SU-DHL-6 (cell line): ENCODE measurements at regions not wholly inside any gene's neighbourhood (a gene's known extent, or its start where the extent isn't known, plus 50 kb on each side); places are given as distances from the start of the nearest gene placed in this dataset.

ENCODE experiments used
- H2AFZ ChIP-seq: fragments of 200-600 bp; sonication (generic); 2 replicates; pipeline ENCODE4 v1.6.1; 2014; ENCODE audit warnings: low read depth, mild to moderate bottlenecking, moderate library complexity, mixed read lengths, antibody characterized with exemption, low read length; ENCODE audit not compliant: severe bottlenecking
- H3F3A ChIP-seq: fragments of 200-600 bp; shearing (Covaris generic); 2 replicates; pipeline ENCODE4 v1.6.0; 2016; ENCODE audit warnings: antibody characterized with exemption, mild to moderate bottlenecking; ENCODE audit not compliant: insufficient read depth
- H3K27ac ChIP-seq: fragments of 200-600 bp; sonication (generic); 2 replicates; pipeline ENCODE4 v1.5.1; 2016; ENCODE audit warnings: low read depth, mild to moderate bottlenecking, low read length, moderate library complexity, mixed read lengths
- H3K27me3 ChIP-seq: fragments of 200-600 bp; sonication (generic), shearing (Covaris generic); 2 replicates; pipeline ENCODE4 v1.6.0; 2014; ENCODE audit warnings: mild to moderate bottlenecking, low read length
- H3K36me3 ChIP-seq: fragments of 200-600 bp; sonication (generic); 2 replicates; pipeline ENCODE4 v1.6.1; 2014; ENCODE audit warnings: mild to moderate bottlenecking, low read length, mixed read lengths
- H3K4me2 ChIP-seq: fragments of 300-600, 200-600 bp; shearing (Covaris generic), sonication (generic); 2 replicates; pipeline ENCODE4 v1.6.0; 2014; ENCODE audit warnings: low read length, low read depth, mild to moderate bottlenecking; ENCODE audit not compliant: poor library complexity, severe bottlenecking
- H3K4me3 ChIP-seq: fragments of 200-600 bp; sonication (generic); 2 replicates; pipeline ENCODE4 v1.5.1; 2014; ENCODE audit warnings: antibody characterized with exemption, low read length, mild to moderate bottlenecking, mixed read lengths; ENCODE audit not compliant: insufficient read depth, poor library complexity, severe bottlenecking
- H3K79me2 ChIP-seq: fragments of 200-600 bp; sonication (generic); 2 replicates; pipeline ENCODE4 v1.6.1; 2014; ENCODE audit warnings: mild to moderate bottlenecking, low read length, moderate library complexity; ENCODE audit not compliant: insufficient read depth
- H3K9ac ChIP-seq: fragments of 200-600 bp; sonication (generic); 2 replicates; pipeline ENCODE4 v1.7.0; 2014; ENCODE audit warnings: mild to moderate bottlenecking, low read length
- H3K9me2 ChIP-seq: fragments of 200-600 bp; sonication (generic); replicated peaks from 2 replicates; pipeline ENCODE4 v1.6.1; 2014; ENCODE audit warnings: low read length; ENCODE audit not compliant: insufficient read depth
- H3K9me3 ChIP-seq: fragments of 200-600 bp; sonication (generic); 2 replicates; pipeline ENCODE4 v1.6.1; 2014; ENCODE audit warnings: low read length, mixed read lengths; ENCODE audit not compliant: insufficient read depth
- H4K20me1 ChIP-seq: fragments of 200-600 bp; sonication (generic); 2 replicates; pipeline ENCODE4 v1.6.1; 2014; ENCODE audit warnings: low read depth, mild to moderate bottlenecking, antibody characterized with exemption, low read length, moderate library complexity, mixed read lengths
- EZH2phosphoT487 ChIP-seq: fragments of 200-600 bp; sonication (generic), shearing (Covaris generic); conservative IDR thresholded peaks from 2 replicates; pipeline ENCODE4 v1.6.1; 2018; ENCODE audit warnings: mild to moderate bottlenecking, antibody characterized with exemption, low read length, moderate library complexity, mixed read lengths
- TF ChIP-seq, protein P1 (sequence below): fragments of 200-600 bp; sonication (generic); IDR thresholded peaks from one replicate; pipeline ENCODE4 v1.5.1; 2017; ENCODE audit warnings: antibody characterized with exemption, mild to moderate bottlenecking, low read length, moderate library complexity; ENCODE audit not compliant: insufficient read depth, poor library complexity, severe bottlenecking

DNA sequence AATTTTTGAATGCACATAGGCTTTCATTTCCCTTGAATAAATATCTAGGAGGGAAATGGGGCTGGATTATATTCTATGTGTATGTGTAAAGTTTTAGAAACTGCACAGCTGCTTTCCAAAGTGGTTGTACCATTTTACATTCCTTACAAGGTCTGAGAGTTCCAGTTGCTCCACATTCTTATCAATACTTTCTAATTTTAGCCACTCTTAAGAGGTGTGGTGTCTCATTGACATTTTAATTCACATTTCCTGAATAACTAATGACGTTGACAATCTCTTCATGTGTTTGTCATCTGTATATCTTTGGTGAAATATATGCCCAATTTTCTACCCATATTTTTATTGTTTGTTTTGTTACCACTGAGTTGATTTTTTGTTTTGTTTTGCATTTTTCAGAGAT is 74.6 kb upstream of the VASH1 start:
- Histone ChIP-seq H3K27me3 (no peaks in the 10 kb centered on the region; the same call in 1 of the 2 replicates), H3K79me2 (no peaks in the 10 kb centered on the region), H3K9ac (no peak overlapping the region), H4K20me1 (no peaks in the 10 kb centered on the region), H3K9me2 (no peaks in the 10 kb centered on the region), H3F3A (no peaks in the 10 kb centered on the region), H3K36me3 (no peaks in the 10 kb centered on the region; the same call in 1 of the 2 replicates), H3K4me3 (no peak overlapping the region), H3K4me2 (no peak overlapping the region), H3K27ac (no peak overlapping the region), H3K9me3 (no peaks in the 10 kb centered on the region), H2AFZ (no peak overlapping the region)
- no peak for TF ChIP-seq EZH2phosphoT487
- TF ChIP-seq, protein P1, sequence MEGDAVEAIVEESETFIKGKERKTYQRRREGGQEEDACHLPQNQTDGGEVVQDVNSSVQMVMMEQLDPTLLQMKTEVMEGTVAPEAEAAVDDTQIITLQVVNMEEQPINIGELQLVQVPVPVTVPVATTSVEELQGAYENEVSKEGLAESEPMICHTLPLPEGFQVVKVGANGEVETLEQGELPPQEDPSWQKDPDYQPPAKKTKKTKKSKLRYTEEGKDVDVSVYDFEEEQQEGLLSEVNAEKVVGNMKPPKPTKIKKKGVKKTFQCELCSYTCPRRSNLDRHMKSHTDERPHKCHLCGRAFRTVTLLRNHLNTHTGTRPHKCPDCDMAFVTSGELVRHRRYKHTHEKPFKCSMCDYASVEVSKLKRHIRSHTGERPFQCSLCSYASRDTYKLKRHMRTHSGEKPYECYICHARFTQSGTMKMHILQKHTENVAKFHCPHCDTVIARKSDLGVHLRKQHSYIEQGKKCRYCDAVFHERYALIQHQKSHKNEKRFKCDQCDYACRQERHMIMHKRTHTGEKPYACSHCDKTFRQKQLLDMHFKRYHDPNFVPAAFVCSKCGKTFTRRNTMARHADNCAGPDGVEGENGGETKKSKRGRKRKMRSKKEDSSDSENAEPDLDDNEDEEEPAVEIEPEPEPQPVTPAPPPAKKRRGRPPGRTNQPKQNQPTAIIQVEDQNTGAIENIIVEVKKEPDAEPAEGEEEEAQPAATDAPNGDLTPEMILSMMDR, result no peak

DNA sequence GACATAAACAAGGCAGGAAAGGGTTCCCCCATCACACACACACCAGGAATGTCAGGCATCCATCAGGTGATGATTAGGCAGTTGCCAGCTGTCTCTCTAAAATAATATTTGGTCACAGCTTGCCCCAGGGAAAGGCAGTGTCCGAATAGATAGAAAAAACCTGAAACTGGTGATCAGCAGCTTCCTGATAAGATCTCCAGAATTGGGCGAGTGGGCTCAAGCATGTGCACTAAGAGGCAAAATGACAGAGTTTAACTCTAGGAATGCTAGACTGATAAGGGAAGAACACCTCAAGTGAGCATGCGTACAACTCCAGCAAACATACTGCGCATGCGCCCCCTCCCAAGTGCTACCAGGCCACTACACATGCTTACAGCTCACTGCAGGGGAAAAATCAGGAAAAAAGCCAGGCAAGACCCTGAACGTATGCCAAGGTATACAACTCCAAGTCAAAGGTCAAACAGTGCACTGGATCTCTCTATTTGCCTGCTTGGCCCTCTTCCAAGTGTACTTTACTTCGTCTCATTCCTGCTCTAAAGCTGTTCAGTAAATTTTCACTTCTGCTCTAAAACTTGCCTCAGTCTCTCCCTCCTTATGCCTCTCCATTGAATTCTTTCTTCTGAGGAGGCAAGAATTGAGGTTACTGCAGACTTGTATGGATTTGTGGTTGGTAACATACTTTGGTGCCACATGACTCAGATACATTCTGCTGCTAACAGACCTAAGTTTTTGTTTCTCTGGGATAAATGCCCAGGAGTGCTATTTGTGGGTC is 73.5 kb upstream of the VASH1 start:
- H3K79me2 ChIP-seq, result no peaks in the 10 kb centered on the region

DNA sequence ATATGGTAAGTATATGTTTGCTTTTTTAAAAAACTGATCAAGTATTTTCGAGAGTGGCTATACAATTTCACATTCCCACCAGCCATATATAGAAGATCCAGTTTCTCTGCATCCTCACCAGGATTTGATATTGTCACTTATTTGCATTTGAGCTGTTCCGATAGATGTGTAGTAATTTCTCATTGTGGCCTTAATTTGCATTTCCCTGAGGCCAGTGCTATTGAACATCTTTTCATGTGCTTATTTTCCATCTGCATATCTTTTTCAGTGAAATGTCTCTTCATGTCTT is 72.9 kb upstream of the VASH1 start:
- H3K79me2 ChIP-seq, result no peaks in the 10 kb centered on the region
- H3K4me2 ChIP-seq, result no peak overlapping the region
- H3K27ac ChIP-seq, result no peak overlapping the region
- H3K9me3 ChIP-seq, result no peaks in the 10 kb centered on the region
- H3K9ac ChIP-seq, result no peak overlapping the region
- no peaks in the 10 kb centered on the region for H3F3A ChIP-seq
- H3K9me2 ChIP-seq, result no peaks in the 10 kb centered on the region
- no peaks in the 10 kb centered on the region for H3K36me3 ChIP-seq
- no peak overlapping the region for H2AFZ ChIP-seq
- H3K4me3 ChIP-seq, result no peak overlapping the region
- TF ChIP-seq, protein P1, result no peak
- TF ChIP-seq EZH2phosphoT487, result no peak
- no peaks in the 10 kb centered on the region for H4K20me1 ChIP-seq
- no peaks in the 10 kb centered on the region; the same call in 1 of the 2 replicates for H3K27me3 ChIP-seq

More for the DNA sequence above, 73.5 kb upstream of the VASH1 start:
- H3K4me2 ChIP-seq, result no peak overlapping the region
- H4K20me1 ChIP-seq, result no peaks in the 10 kb centered on the region
- no peak overlapping the region for H3K27ac ChIP-seq
- no peak overlapping the region for H3K9ac ChIP-seq
- no peaks in the 10 kb centered on the region; the same call in 1 of the 2 replicates for H3K27me3 ChIP-seq
- H2AFZ ChIP-seq, result no peak overlapping the region
- H3K4me3 ChIP-seq, result no peak overlapping the region
- H3K9me2 ChIP-seq, result no peaks in the 10 kb centered on the region
- no peaks in the 10 kb centered on the region for H3K9me3 ChIP-seq
- TF ChIP-seq, protein P1, result no peak
- TF ChIP-seq EZH2phosphoT487, result no peak
- no peaks in the 10 kb centered on the region for H3K36me3 ChIP-seq
- H3F3A ChIP-seq, result no peaks in the 10 kb centered on the region
